ENCODE measurements at regions not wholly inside any gene's neighbourhood (a gene's known extent, or its start where the extent isn't known, plus 50 kb on each side); places are given as distances from the start of the nearest gene placed in this dataset.

DNA sequence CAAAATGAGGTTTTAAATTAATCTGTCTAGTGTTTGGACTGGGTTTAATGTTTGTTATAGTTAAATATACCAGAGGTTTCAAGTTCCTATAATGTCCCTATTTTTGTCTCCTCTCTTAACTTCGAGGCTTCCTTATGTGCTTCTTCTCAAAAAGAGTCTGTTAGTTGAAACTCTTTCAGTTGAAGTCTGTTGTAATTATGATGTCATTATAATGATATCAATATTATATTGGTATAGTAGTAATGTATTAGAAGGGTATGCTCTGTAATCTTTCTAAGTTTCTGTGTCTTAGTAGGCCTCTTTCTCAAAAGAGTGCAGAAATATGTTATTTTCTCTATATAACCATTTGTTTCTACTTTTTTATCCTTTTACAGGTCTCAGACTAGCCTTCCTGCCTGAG lies 1148.0 kb downstream of the NSUN3 start:
- H3K27me3 Mint-ChIP-seq (ENCODE audit: low read depth), result no peaks in the 10 kb centered on the region
- TF ChIP-seq, protein P1, sequence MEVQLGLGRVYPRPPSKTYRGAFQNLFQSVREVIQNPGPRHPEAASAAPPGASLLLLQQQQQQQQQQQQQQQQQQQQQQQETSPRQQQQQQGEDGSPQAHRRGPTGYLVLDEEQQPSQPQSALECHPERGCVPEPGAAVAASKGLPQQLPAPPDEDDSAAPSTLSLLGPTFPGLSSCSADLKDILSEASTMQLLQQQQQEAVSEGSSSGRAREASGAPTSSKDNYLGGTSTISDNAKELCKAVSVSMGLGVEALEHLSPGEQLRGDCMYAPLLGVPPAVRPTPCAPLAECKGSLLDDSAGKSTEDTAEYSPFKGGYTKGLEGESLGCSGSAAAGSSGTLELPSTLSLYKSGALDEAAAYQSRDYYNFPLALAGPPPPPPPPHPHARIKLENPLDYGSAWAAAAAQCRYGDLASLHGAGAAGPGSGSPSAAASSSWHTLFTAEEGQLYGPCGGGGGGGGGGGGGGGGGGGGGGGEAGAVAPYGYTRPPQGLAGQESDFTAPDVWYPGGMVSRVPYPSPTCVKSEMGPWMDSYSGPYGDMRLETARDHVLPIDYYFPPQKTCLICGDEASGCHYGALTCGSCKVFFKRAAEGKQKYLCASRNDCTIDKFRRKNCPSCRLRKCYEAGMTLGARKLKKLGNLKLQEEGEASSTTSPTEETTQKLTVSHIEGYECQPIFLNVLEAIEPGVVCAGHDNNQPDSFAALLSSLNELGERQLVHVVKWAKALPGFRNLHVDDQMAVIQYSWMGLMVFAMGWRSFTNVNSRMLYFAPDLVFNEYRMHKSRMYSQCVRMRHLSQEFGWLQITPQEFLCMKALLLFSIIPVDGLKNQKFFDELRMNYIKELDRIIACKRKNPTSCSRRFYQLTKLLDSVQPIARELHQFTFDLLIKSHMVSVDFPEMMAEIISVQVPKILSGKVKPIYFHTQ (CRISPR knock-in tag; IDR thresholded peaks at IDR 0.05), result no peak
- TF ChIP-seq PRRX2 (CRISPR knock-in tag; IDR thresholded peaks at IDR 0.05), result no peak
- TF ChIP-seq, protein P2, sequence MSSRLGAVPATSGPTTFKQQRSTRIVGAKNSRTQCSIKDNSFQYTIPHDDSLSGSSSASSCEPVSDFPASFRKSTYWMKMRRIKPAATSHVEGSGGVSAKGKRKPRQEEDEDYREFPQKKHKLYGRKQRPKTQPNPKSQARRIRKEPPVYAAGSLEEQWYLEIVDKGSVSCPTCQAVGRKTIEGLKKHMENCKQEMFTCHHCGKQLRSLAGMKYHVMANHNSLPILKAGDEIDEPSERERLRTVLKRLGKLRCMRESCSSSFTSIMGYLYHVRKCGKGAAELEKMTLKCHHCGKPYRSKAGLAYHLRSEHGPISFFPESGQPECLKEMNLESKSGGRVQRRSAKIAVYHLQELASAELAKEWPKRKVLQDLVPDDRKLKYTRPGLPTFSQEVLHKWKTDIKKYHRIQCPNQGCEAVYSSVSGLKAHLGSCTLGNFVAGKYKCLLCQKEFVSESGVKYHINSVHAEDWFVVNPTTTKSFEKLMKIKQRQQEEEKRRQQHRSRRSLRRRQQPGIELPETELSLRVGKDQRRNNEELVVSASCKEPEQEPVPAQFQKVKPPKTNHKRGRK (CRISPR knock-in tag; IDR thresholded peaks at IDR 0.05; ENCODE audit: borderline replicate concordance), result no peak
- no peak for TF ChIP-seq GABPB1 (CRISPR knock-in tag; IDR thresholded peaks at IDR 0.05)
- no peak for TF ChIP-seq NFYB (CRISPR knock-in tag; conservative IDR thresholded peaks at IDR 0.05; ENCODE audit: low read depth)
- TF ChIP-seq NR3C1 (CRISPR knock-in tag; conservative IDR thresholded peaks at IDR 0.05; ENCODE audit: low read depth), result no peak
- no peak for TF ChIP-seq EMX1 (CRISPR knock-in tag; IDR thresholded peaks at IDR 0.05)
- no peak for TF ChIP-seq ZNF263 (CRISPR knock-in tag; IDR thresholded peaks at IDR 0.05; ENCODE audit: low read depth)
- no peak for TF ChIP-seq ATF2 (CRISPR knock-in tag; IDR thresholded peaks at IDR 0.05; ENCODE audit: borderline replicate concordance, low read depth)
- TF ChIP-seq, protein P3, sequence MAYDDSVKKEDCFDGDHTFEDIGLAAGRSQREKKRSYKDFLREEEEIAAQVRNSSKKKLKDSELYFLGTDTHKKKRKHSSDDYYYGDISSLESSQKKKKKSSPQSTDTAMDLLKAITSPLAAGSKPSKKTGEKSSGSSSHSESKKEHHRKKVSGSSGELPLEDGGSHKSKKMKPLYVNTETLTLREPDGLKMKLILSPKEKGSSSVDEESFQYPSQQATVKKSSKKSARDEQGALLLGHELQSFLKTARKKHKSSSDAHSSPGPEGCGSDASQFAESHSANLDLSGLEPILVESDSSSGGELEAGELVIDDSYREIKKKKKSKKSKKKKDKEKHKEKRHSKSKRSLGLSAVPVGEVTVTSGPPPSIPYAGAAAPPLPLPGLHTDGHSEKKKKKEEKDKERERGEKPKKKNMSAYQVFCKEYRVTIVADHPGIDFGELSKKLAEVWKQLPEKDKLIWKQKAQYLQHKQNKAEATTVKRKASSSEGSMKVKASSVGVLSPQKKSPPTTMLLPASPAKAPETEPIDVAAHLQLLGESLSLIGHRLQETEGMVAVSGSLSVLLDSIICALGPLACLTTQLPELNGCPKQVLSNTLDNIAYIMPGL (CRISPR knock-in tag; IDR thresholded peaks at IDR 0.05), result no peak
- TF ChIP-seq ZNF138 (CRISPR knock-in tag; conservative IDR thresholded peaks at IDR 0.05), result no peak
- TF ChIP-seq ELF4 (CRISPR knock-in tag; IDR thresholded peaks at IDR 0.05; ENCODE audit: low read depth), result no peak
- TF ChIP-seq, protein P4, sequence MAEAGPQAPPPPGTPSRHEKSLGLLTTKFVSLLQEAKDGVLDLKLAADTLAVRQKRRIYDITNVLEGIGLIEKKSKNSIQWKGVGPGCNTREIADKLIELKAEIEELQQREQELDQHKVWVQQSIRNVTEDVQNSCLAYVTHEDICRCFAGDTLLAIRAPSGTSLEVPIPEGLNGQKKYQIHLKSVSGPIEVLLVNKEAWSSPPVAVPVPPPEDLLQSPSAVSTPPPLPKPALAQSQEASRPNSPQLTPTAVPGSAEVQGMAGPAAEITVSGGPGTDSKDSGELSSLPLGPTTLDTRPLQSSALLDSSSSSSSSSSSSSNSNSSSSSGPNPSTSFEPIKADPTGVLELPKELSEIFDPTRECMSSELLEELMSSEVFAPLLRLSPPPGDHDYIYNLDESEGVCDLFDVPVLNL (CRISPR knock-in tag; IDR thresholded peaks at IDR 0.05; ENCODE audit: borderline replicate concordance, low read depth), result no peak
- TF ChIP-seq AFF4 (CRISPR knock-in tag; IDR thresholded peaks at IDR 0.05; ENCODE audit: borderline replicate concordance), result no peak
- TF ChIP-seq, protein P5, sequence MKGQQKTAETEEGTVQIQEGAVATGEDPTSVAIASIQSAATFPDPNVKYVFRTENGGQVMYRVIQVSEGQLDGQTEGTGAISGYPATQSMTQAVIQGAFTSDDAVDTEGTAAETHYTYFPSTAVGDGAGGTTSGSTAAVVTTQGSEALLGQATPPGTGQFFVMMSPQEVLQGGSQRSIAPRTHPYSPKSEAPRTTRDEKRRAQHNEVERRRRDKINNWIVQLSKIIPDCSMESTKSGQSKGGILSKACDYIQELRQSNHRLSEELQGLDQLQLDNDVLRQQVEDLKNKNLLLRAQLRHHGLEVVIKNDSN (CRISPR knock-in tag; IDR thresholded peaks at IDR 0.05), result no peak
- no peak for TF ChIP-seq RELA (CRISPR knock-in tag; IDR thresholded peaks at IDR 0.05; ENCODE audit: borderline replicate concordance)
- TF ChIP-seq GRHL2 (CRISPR knock-in tag; IDR thresholded peaks at IDR 0.05; ENCODE audit: insufficient replicate concordance, severe bottlenecking), result no peak
- TF ChIP-seq ATF1 (CRISPR knock-in tag; IDR thresholded peaks at IDR 0.05), result no peak
- no peak overlapping the region for H3K27ac Mint-ChIP-seq
- peaks cover 19% of the 10 kb centered on the region for H3K4me1 Mint-ChIP-seq
- H3K4me3 Mint-ChIP-seq, result no peak overlapping the region
- DNase-seq (ENCODE audit: low spot score), result no peak
- H3K9me3 Mint-ChIP-seq, result peaks cover 18% of the 10 kb centered on the region
- H3K36me3 Mint-ChIP-seq, result peaks cover 19% of the 10 kb centered on the region
- ATAC-seq, result no peak
- ChIA-PET CTCF (no interaction called here), POLR2A (no interaction called here)

All from WTC11 (cell line).